SJCRH30 (cell line): ENCODE measurements at regions not wholly inside any gene's neighbourhood (a gene's known extent, or its start where the extent isn't known, plus 50 kb on each side); places are given as distances from the start of the nearest gene placed in this dataset.

Experiments used
- DNase-seq, 2 experiments: peaks; one replicate each; pipeline ENCODE4 v3.0.0-alpha.2; 2015 to 2020
- H3K27ac ChIP-seq: fragments of 250-450 bp; sonication (Bioruptor Pico); 2 replicates; pipeline ENCODE4 v1.5.1; 2020; ENCODE audit warnings: mild to moderate bottlenecking, moderate library complexity
- H3K27me3 ChIP-seq: fragments of 250-450 bp; sonication (Bioruptor Pico); 2 replicates; pipeline ENCODE4 v1.5.1; 2020; ENCODE audit warnings: mild to moderate bottlenecking, moderate library complexity
- H3K36me3 ChIP-seq: fragments of 250-450 bp; sonication (Bioruptor Pico); 2 replicates; pipeline ENCODE4 v1.5.1; 2020; ENCODE audit warnings: mild to moderate bottlenecking, moderate library complexity
- H3K4me1 ChIP-seq: fragments of 250-450 bp; sonication (Bioruptor Pico); 2 replicates; pipeline ENCODE4 v1.5.1; 2020; ENCODE audit warnings: mild to moderate bottlenecking, moderate library complexity
- H3K4me3 ChIP-seq: fragments of 250-450 bp; sonication (Bioruptor Pico); 2 replicates; pipeline ENCODE4 v1.5.1; 2020; ENCODE audit warnings: mild to moderate bottlenecking, moderate library complexity
- H3K9me3 ChIP-seq: fragments of 250-450 bp; sonication (Bioruptor Pico); replicated peaks from 2 replicates; pipeline ENCODE4 v1.5.1; 2020; ENCODE audit warnings: mild to moderate bottlenecking, moderate library complexity

DNA sequence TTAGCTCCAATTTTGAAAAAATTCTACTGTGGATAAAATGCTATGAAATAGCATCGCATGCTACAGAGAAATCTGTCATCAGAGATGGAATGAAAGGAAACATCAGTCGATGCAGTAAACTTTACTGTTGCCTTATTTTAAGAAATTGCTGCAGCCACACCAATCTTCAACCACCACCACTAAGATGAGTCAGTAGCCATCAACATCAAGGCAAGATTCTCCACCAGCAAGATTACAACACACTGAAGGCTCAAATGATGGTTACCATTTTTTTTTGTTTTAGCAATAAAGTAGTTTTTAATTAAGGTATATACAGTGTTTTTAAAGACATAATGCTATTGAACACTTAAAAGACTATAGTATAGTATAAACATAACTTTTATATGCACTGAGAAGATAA is 95.6 kb upstream of the JUN start:
- Histone ChIP-seq H3K27ac (no peak overlapping the region), H3K27me3 (no peaks in the 10 kb centered on the region), H3K36me3 (no peaks in the 10 kb centered on the region), H3K9me3 (no peaks in the 10 kb centered on the region), H3K4me3 (no peak overlapping the region), H3K4me1 (peaks cover 30% of the 10 kb centered on the region)
- no peak for DNase-seq

DNA sequence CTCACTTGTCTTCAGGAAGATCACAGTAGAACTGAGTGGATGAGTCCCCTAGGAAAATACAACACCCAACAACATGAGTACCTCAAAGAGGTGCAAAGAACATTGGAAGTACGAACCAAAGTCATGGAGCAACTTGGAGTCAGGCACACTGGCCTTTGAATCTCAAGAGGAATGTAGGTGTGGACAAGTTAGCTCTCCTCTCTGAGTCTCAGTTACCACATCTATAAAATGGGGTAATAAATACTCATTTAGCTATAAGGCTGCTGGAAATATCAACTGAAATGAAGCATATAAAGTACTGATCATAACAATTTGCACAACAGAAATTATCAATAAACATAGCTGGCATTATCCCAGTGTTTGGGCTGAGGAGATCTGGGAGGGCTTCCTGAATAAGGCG is 96.7 kb upstream of the JUN start:
- Histone ChIP-seq H3K4me3 (no peak overlapping the region), H3K27me3 (no peaks in the 10 kb centered on the region), H3K4me1 (peaks cover 27% of the 10 kb centered on the region), H3K9me3 (no peaks in the 10 kb centered on the region), H3K27ac (no peak overlapping the region), H3K36me3 (no peaks in the 10 kb centered on the region)
- no peak for DNase-seq

DNA sequence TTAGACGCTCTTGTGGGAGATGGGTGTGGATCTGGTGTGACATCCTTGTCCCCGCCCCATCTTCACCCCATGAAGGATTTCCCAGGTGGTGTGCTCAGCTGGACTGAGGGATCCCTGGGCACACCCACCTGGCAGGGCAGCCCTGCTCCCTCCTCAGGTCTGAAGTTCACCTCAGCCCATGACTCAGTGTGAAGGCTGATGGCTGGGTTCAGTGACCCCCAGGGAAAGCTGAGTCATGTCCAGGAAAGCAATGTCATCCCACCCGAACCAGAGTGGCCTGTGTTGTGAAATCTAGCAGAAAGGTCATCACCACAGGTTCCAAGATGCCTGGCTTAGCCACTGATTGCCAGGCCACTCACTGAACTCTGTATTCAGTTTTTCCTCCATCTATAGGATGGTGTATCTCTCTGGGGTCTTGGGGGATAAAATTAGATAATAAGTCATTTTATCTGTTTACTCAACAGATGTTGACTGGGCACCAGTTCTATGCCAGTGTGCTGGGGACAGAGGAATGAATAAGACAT is 97.7 kb upstream of the JUN start:
- Histone ChIP-seq H3K9me3 (no peaks in the 10 kb centered on the region), H3K27ac (no peak overlapping the region), H3K27me3 (no peaks in the 10 kb centered on the region), H3K4me3 (no peak overlapping the region), H3K36me3 (no peaks in the 10 kb centered on the region), H3K4me1 (peaks cover 36% of the 10 kb centered on the region)
- no peak for DNase-seq

DNA sequence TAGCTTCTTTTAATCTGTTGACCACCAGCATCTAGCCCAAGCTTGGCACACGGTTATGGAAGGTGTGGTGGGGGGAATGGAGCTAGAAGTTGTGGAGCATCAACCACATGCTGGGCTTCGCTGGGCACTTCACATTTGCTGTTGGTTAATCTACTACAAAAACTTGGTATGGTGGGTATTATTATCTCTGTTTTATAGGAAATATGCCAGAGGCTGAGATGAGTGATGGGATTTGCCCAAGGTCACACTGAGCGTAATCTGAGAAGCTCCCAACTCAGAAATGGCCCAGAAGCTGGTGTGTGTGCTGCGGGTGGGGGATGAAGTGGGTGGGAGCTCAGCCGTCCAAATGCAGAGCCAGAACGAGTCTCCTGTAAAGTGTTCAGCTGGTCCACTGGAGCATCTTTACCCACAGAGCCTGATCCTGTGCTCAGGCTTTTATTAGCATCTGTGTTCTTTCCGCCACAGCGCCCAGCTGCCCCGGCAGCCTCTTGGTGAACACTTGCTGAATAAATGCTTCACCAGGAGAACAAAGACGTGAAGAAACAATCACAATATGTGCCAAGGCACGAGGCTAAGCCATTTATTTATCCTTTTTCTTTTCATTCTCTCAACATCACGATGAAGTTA is 98.6 kb upstream of the JUN start:
- DNase-seq: peak in 1 of 2 experiments; percentile 58
- Histone ChIP-seq H3K4me1 (peaks cover 44% of the 10 kb centered on the region), H3K4me3 (no peak overlapping the region), H3K27me3 (no peaks in the 10 kb centered on the region), H3K27ac (peak overlapping the region; percentile 79), H3K36me3 (no peaks in the 10 kb centered on the region), H3K9me3 (no peaks in the 10 kb centered on the region)

DNA sequence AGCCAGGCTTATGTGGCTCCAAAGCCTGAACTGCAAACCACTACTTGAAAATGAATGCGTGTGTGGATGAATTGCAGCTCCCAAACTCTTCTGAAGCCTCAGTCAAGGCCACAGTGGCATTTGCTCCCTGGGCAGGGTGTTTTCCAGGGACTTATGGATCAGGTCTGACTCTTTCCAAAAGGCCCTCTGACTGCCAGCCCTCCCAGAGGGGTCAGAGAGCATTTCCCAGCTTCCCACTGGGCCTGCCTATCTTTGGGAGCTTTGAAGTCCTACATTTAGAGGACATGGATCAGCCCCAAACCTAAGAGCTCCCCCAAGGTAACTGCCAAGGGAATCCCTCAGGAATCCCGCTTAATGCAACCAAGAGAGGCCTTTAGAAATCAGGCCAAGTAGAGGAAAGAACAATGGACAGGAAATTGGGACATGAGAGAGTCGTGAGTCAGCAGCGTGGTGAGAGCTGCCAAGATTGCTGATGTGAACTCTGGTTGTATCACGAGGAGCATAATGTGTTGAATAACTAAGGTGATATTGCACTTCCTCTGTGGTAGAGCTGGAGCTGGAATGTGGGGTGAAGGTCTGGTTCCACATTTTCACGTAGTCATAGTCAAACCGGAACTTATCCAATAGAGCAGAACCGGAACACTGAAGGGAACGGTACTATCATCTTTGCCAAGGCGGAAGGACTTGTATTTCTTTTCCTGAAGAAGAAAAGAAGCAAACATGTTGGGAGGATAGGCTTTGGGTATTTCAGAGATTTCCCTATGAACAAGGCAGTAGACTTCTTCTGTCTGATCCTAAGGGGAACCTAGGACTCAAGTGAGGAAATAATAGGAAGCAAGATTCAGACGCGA is 99.4 kb upstream of the JUN start:
- Histone ChIP-seq H3K36me3 (no peaks in the 10 kb centered on the region), H3K4me3 (no peak overlapping the region), H3K4me1 (peaks cover 44% of the 10 kb centered on the region), H3K9me3 (no peaks in the 10 kb centered on the region), H3K27me3 (no peaks in the 10 kb centered on the region), H3K27ac (peak overlapping the region; percentile 79)
- peak; percentile 62 to 82 for DNase-seq

DNA sequence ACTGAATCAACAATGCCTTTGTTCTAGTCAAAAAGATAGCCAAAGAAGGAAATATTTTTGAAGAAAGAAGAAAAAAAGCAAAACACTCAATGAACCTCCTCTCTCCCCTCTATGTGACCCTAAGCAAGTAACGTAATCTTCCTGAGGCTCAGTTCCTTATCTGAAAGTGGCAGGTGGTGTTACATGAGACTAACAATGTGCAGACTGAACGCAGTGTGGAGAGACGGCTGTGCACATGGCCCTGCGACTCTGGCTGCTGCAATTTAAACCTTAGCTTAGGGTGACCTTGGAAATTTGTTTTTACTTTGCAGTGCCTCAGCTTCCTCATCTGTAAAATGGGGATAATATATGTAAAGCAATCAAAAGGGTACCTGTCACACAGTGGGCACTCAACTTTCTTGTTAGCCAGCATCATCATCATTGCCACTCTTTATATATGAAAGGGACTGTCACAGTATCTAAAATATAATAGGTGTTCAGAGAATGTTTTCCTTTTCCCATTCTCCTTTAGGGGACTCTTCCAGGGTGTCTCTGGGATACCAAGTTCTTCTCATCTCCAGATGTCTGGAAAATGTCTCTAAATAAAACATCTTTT is 100.1 kb upstream of the JUN start:
- peak overlapping the region; percentile 79 for H3K27ac ChIP-seq
- no peaks in the 10 kb centered on the region for H3K36me3 ChIP-seq
- H3K4me1 ChIP-seq: peaks cover 44% of the 10 kb centered on the region
- no peaks in the 10 kb centered on the region for H3K27me3 ChIP-seq
- peak; percentile 82 to 93 for DNase-seq
- H3K9me3 ChIP-seq: no peaks in the 10 kb centered on the region
- no peak overlapping the region for H3K4me3 ChIP-seq

DNA sequence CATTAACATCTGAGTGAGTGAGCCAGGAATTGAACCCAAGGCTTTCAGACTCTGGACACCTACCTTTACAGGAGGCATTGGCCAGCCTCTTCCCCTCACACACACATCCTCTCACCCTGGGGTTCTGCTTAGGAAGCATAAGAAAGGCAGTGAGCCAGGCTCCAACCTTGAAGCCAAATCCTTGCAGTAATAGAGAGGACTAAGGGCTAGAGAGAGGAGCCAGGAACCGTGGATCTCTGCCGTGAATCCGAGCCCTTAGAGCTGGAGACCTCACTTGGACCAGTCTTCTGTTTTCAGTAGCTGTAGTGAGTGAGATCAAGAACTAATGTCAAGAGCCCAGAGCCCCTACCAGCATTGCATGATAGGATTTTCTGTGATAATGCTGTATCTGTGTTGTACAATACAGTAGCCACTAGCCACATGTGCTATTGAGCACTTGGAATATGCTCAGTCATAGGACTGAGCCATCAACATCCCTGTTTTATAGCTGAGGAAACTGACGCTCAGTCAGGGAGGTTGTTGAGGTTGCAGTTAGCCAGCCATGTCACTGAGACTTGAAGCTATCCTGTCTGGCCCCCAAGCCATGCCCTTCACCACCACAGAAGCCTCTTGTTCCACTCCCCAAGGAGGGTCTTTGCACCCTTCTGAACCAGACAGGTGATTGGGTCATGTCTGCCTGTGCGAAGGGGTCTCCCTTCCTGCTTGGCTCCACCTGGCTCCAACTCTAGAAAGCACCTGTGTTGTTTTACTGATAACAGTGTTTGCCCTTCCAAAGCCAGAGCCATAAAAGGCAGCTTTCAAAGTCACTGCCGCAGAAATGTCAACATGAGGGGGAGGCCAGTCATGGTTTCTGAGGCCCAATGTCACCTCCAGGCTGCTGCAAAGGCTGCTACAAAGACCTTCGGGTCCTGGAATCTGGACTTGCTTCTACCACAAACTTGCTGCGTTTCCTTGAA is 101.1 kb upstream of the JUN start:
- peaks cover 44% of the 10 kb centered on the region for H3K4me1 ChIP-seq
- H3K9me3 ChIP-seq: no peaks in the 10 kb centered on the region
- no peak overlapping the region for H3K4me3 ChIP-seq
- H3K27me3 ChIP-seq: no peaks in the 10 kb centered on the region
- peak overlapping the region; percentile 79; the same call in 1 of the 2 replicates for H3K27ac ChIP-seq
- no peaks in the 10 kb centered on the region for H3K36me3 ChIP-seq
- peak in 1 of 2 experiments; percentile 37 for DNase-seq

DNA sequence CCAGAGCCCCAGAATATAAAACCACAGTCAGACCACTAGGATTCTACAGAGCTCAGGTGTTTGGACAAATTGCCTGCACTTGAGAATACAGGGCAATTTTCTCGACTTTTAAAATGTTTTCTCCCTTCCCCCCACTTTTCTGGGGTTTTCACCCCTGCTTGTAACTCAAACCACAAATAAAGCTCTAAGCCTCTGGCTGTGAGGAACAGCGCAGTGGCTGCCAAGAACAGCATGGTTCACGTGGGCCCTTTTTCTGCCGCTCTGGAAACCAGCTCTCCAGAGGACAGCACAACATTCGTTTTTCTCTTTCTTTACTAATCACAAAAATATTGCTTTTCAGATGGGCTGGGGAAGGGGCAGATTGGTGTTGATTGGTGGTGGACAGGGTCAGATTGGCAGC is 102.2 kb upstream of the JUN start:
- Histone ChIP-seq H3K27ac (0 out of 2 replicates have a peak overlapping the region, but pooled peaks have one; percentile 4), H3K4me3 (no peak overlapping the region), H3K27me3 (no peaks in the 10 kb centered on the region), H3K9me3 (no peaks in the 10 kb centered on the region), H3K36me3 (no peaks in the 10 kb centered on the region), H3K4me1 (peaks cover 44% of the 10 kb centered on the region)
- peak; percentile 37 to 66 for DNase-seq

DNA sequence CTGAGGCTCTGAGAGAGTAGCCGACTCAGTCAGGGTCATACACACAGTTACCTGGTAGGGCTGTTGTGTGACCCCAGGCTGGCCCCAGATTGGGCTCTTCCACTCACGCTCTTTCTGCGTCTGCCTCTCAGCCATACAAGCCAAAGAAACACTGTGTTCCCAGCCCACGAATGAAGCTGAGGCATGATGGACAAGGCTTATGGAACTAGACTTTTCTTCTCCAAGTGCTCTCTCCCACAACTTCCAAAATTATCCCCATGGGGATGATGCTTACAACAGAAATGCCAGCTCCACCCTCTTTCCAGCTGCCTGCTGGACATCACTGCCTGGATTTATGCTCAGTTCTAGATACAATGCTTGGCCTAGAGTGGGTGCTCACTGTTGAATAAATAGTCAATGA is 102.8 kb upstream of the JUN start:
- Histone ChIP-seq H3K9me3 (no peaks in the 10 kb centered on the region), H3K4me1 (peaks cover 44% of the 10 kb centered on the region), H3K4me3 (no peak overlapping the region), H3K27me3 (no peaks in the 10 kb centered on the region), H3K36me3 (no peaks in the 10 kb centered on the region), H3K27ac (0 out of 2 replicates have a peak overlapping the region, but pooled peaks have one; percentile 4)
- DNase-seq: peak; percentile 39 to 61

DNA sequence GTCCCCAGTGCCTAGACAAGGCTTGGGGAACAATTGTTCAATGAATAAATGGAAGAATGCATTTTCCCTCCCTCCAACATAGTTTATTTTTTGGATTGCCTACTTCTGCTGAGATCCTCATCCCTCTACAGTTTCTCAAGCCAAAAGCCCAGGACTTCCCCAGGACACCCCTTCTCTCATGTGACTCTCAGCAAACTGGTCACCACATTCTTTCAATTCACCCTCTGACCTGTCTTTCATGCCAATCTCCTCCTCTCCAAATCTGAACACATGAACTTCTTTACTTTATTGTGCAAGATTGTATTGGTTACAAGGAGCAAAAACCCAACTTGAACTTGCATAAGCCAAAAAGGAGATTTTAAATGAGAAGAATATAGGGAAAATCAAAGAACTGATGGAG is 103.2 kb upstream of the JUN start:
- H3K4me1 ChIP-seq: peaks cover 42% of the 10 kb centered on the region
- no peaks in the 10 kb centered on the region for H3K27me3 ChIP-seq
- no peaks in the 10 kb centered on the region for H3K9me3 ChIP-seq
- H3K4me3 ChIP-seq: no peak overlapping the region
- H3K27ac ChIP-seq: no peak overlapping the region
- no peaks in the 10 kb centered on the region for H3K36me3 ChIP-seq
- no peak for DNase-seq

DNA sequence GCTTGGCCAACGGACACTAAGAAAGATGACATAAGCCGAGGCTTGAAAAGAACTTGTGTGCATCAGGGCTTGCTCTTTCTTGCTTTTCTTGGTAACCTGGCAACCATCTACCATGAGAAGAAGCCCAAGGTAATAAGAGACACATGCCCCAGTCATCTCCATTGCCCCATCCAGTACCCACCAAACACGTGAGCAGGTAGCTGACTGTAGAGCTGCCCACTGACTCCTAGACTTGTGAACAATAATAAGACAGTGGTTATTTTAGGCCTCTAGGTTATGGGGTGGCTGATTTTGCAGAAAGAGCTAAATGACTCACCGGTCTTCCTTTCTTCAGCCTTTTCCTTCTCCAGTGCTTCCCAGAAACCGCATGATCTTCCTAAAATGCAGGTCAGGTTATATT is 105.0 kb upstream of the JUN start:
- no peak overlapping the region for H3K27ac ChIP-seq
- no peak for DNase-seq
- H3K36me3 ChIP-seq: no peaks in the 10 kb centered on the region
- no peak overlapping the region for H3K4me3 ChIP-seq
- H3K27me3 ChIP-seq: no peaks in the 10 kb centered on the region
- H3K9me3 ChIP-seq: no peaks in the 10 kb centered on the region
- peaks cover 25% of the 10 kb centered on the region for H3K4me1 ChIP-seq

DNA sequence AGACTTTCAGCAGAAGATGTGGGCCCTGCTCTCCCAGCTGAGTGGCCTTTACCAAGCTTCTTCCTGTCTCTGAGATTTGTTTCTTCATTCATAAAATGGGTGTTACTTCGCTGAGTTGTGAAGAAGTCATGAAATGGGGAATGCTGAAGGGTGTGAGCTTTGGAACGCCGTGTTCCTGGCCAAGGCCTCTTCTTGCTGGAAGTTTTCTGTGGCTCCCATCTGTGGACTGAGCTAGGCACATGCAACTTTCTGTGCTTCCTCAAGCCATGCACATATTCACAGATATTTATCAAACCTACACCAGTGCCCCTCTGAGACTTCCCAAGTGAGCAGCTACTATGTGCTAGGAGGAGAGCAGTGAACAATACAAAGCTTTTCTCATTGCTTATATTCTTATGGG is 106.3 kb upstream of the JUN start:
- DNase-seq: no peak
- Histone ChIP-seq H3K27ac (no peak overlapping the region), H3K27me3 (no peaks in the 10 kb centered on the region), H3K4me3 (no peak overlapping the region), H3K4me1 (peaks cover 29% of the 10 kb centered on the region), H3K36me3 (no peaks in the 10 kb centered on the region), H3K9me3 (no peaks in the 10 kb centered on the region)

DNA sequence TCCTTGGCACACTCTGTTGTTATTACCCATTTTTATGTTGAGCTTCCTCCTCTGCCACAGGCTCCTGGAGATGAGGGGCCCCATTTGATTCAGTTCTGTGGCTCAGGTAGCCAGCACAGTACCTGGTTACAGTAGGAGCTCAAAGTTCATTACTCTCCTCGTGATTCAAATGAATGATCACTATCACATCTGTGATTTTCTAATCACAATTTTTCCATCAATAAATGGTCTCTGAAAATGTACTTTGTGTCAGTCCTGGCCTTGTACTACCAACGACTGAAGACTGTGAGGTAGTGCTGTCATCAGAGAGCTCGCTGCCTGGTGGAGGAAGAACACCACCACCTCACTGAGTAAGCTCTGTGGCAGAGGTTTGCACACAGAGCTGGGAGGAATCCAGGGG is 106.8 kb upstream of the JUN start:
- Histone ChIP-seq H3K9me3 (no peaks in the 10 kb centered on the region), H3K4me3 (no peak overlapping the region), H3K27me3 (no peaks in the 10 kb centered on the region), H3K36me3 (no peaks in the 10 kb centered on the region), H3K4me1 (peaks cover 29% of the 10 kb centered on the region), H3K27ac (no peak overlapping the region)
- no peak for DNase-seq

DNA sequence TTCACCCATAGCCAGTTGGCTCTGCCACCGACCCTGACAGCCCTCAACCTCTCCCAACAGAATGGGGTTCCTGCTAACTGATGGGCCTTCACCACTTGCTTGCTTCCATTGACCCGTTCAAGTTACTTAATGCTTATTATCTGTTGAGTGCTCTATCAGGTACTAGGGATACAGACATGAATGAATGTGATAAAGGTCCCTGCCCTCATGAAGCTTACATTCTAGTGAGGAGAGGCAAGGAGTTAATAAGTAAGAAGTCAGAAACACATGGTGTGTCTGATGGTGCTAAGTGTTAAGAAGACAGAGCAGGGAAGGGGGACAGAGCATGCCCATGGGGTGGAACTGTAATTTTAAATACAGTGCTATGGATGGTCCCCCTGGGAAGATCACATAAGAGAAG is 107.5 kb upstream of the JUN start:
- H3K4me1 ChIP-seq: peaks cover 27% of the 10 kb centered on the region
- H3K27ac ChIP-seq: no peak overlapping the region
- no peaks in the 10 kb centered on the region for H3K36me3 ChIP-seq
- no peak overlapping the region for H3K4me3 ChIP-seq
- no peaks in the 10 kb centered on the region for H3K27me3 ChIP-seq
- no peak for DNase-seq
- H3K9me3 ChIP-seq: no peaks in the 10 kb centered on the region
